ENCODE measurements at regions not wholly inside any gene's neighbourhood (a gene's known extent, or its start where the extent isn't known, plus 50 kb on each side); places are given as distances from the start of the nearest gene placed in this dataset.

DNA sequence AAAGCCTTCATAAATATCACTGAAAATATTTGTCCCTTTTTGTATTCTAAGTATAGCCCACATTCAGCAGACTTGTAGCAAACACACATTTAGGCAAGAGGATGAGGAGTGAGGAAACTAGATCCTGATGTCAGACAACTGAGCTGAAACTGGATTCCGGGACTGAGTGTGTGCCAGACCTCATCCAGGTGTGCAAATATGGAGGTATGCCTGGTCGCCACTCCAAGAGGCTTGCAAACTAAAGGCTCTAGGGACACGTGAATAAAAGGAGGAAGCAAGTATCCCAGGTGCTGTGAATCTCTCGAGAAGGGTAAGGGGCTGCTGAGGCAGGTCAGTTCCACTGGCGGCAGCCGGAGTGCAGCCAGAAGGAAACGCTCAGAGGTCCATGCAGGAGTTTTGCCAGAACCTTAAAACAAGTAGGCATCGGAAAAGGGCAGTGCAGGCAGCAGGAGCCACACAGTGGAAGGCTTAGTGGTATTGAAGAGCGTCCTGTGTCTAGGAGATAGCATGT lies 77.4 kb upstream of the ALDH1B1 start:
- DNase-seq (ENCODE audit: low read depth in 4 of 4, low spot score in 3 of 4): no peak

- DNase-seq (ENCODE audit: low read depth in 4 of 4, low spot score in 3 of 4): no peak
Observed at GRCh38 chr9:38313421-38313820, 79.1 kb upstream of the ALDH1B1 start.

DNA sequence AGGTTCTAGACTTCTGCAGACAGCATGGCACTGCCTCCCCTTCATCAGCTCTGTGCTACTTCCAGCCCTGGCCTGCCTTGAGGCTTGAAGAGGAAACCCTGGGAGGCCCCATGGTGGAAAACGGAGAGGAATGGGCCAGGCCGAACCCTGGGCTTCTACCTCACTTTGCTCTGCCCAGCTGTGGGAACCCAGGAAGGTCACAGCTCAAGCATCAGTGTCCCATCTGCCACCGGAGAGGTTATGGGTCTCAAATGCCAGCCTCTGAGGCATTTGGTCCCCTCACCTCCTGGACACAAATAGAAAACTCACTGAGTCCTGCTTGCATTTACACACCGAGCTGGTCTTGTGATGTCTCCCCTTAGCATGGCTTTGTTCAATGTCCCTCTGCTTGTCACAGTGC lies 80.1 kb upstream of the ALDH1B1 start:
- no peak for DNase-seq (ENCODE audit: low read depth in 4 of 4, low spot score in 3 of 4)

- no peak for DNase-seq (ENCODE audit: low read depth in 4 of 4, low spot score in 3 of 4)
Observed at GRCh38 chr9:38311382-38312270, 80.9 kb upstream of the ALDH1B1 start.

DNA sequence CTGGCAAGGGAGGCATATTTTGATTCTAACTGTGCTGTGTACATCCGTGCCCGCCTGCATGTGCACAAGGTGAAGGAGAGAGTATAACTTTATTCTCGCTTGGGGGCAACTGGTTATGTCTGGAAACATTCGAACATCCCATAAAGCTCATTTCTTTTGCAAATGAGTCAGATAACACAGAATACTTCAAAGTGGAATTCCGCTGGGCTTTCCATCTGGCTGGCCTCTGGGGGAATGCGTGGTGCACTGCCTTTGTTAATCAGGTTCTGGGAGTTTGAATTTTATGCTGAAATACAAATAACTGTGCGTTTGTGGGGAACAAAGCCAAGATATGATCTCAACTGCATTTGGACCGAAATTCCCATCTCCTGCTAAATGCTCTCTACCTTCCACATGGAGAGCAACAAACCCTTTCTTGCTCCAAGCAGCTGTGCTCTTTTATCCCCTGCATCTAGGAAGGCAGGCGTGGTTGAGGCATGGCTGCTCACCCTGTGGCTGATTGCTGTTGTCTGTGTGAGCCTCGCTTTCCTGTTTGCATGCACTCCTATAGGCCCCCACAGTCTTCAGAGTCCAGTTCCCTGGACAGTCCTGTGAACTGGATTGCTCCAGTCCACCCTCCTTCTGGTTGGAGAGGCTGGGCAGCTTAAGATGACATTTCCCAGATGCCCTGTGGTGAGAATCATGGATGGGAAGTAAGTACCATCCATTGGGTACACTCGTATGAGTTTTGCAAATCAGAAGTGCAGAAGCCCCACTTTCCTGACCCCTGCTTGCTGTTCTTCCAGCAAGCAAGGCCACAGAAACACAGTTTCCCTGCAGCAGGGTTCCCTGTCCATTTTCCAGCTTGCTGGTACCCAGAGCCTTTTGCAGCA lies 82.9 kb upstream of the ALDH1B1 start:
- no peak for DNase-seq (ENCODE audit: low read depth in 4 of 4, low spot score in 3 of 4)

DNA sequence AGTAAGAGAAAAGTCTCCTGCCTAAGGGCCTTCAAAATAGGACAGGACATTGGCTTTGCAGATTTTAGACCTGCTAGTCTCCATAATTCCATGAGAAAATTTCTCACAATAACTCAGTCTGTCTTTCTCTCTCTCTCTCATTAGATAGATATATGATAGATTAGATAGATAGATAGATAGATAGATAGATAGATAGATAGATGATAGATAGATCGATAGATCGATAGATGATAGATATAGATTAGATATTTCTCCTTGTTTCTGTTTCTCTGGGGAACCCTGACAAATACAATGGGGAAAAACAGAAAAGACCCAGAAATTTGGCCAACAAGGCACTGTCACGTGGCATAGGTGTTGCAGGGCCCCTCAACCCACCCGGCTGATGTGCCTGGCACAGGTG lies 84.4 kb upstream of the ALDH1B1 start:
- no peak for DNase-seq (ENCODE audit: low read depth in 4 of 4, low spot score in 3 of 4)

GRCh38 chr9:38306899-38307298 lies 85.6 kb upstream of the ALDH1B1 start:
- DNase-seq (ENCODE audit: low read depth in 4 of 4, low spot score in 3 of 4): no peak

DNA sequence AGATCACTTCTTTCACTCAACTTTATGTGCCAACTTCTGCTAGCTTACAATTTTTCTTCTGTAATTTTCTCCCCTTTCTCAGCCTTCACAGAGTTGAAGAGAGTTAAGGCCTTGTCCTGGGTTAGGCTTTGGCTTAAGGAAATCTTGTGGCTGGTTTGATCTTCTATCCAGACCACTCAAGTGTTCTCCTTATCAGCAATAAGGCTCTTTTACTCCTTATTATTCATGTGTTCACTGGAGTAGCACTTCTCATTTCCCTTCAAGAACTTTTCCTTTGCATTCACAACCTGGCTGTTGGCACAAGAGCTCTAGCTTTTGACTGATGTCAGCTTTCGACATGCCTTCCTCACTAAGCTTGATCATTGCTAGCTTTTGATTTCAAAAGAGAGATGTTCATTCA lies 86.9 kb upstream of the ALDH1B1 start:
- no peak for DNase-seq (ENCODE audit: low read depth in 4 of 4, low spot score in 3 of 4)

GRCh38 chr9:38301376-38302106 lies 91.0 kb upstream of the ALDH1B1 start:
- DNase-seq (ENCODE audit: low read depth in 4 of 4, low spot score in 3 of 4): no peak

DNA sequence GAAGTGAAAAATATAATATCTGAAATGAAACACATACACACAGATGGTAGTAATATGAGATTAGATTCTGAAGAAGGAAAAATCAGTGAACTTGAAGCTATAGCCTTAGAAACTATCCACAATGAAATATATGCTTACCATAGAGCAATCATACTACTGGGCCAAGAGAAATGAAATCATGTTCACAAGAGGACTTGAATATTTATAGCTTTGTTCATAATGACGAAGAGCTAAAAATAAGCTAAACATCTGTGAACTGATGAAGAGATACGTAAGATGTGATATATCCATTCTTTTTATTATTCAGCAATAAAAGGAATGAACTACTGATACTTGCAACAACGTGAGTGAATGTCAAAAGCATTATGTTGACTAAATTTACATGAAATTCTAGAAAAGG lies 92.6 kb upstream of the ALDH1B1 start:
- no peak for DNase-seq (ENCODE audit: low read depth in 4 of 4, low spot score in 3 of 4)

- no peak for DNase-seq (ENCODE audit: low read depth in 4 of 4, low spot score in 3 of 4)
Observed at GRCh38 chr9:38298904-38299303, 93.6 kb upstream of the ALDH1B1 start.

- no peak for DNase-seq (ENCODE audit: low read depth in 4 of 4, low spot score in 3 of 4)
Observed at GRCh38 chr9:38298503-38298902, 94.0 kb upstream of the ALDH1B1 start.

DNA sequence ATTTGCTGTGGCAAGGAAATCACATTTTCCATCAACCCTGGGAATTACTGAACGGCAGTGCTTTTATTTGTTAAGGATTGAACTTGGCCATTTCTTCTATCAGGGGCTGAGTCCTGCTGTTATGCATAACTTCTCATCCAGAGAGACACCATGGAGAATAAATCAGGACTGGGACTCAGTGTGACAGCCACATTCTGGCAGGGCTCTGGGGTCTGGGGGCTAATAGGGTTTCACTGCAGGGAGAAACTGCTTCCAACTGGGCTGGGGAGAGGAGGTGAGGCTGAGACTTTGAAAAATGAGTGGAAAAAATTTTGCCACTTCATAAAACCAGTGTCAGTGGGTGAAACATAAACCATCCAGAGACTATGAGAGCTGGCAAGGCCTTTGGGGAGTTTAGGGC lies 95.7 kb upstream of the ALDH1B1 start:
- no peak for DNase-seq (ENCODE audit: low read depth in 4 of 4, low spot score in 3 of 4)

GRCh38 chr9:38295764-38296163 lies 96.7 kb upstream of the ALDH1B1 start:
- no peak for DNase-seq (ENCODE audit: low read depth in 4 of 4, low spot score in 3 of 4)

- DNase-seq (ENCODE audit: low read depth in 4 of 4, low spot score in 3 of 4): no peak
Observed at GRCh38 chr9:38294220-38294960, 98.1 kb upstream of the ALDH1B1 start.

DNA sequence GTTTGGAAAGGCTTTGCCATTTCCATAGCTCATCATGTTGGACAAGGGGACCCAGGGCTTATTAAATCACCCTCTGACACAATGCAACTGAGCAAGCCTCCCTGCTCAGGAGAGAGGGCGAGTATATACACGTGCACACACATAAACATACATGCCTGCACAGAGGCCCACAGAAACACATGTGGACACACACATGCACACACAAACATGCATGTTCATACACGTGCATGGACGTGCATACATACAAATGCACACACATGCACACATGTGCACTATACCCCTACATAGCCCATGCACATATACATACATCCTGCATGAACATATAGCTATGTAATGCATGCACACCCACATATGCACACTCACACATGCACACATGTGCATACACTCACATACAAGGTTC lies 99.5 kb upstream of the ALDH1B1 start:
- no peak for DNase-seq (ENCODE audit: low read depth in 4 of 4, low spot score in 3 of 4)

DNA sequence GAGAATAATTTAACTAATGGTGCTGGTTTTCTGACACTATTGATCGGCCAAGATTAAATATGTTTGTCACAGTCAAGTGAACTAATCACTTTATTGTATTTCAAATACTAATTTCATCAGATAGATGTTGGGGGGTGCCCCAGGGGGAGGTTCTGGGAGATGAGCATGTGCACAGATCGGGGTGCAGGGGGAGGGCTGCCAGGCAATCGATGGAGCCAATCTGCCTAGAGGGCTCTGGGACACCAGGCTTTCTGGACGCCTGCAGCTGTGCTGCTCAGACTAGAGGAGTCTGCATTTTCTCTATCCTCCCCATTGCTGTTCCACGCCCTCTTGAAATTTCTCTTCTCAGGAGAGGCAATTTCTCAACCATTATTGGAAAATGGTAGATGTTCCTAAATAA lies 100.0 kb upstream of the ALDH1B1 start:
- DNase-seq (ENCODE audit: low read depth in 4 of 4, low spot score in 3 of 4): no peak

DNA sequence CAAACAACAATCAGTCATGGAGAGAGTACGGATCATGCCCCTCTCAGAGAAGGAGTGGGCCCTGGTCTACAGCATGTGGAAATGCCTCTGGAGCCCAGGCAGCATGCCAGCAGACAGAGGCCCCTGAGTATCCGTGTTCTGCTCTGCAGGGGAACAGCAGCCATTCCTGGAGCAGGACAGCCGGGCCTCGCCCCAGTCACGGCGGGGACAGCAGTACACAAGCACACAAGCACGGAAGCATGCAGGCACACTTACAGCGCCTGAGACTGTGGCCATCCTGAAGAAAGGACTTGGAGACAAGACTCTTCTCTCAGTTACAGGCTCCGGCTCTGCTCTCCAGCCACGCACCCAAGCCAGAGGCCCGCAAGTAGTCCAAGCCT lies 102.6 kb upstream of the ALDH1B1 start:
- no peak for DNase-seq (ENCODE audit: low read depth in 4 of 4, low spot score in 3 of 4)

- no peak for DNase-seq (ENCODE audit: low read depth in 4 of 4, low spot score in 3 of 4)
Observed at GRCh38 chr9:38289236-38289865, 103.2 kb upstream of the ALDH1B1 start.

DNA sequence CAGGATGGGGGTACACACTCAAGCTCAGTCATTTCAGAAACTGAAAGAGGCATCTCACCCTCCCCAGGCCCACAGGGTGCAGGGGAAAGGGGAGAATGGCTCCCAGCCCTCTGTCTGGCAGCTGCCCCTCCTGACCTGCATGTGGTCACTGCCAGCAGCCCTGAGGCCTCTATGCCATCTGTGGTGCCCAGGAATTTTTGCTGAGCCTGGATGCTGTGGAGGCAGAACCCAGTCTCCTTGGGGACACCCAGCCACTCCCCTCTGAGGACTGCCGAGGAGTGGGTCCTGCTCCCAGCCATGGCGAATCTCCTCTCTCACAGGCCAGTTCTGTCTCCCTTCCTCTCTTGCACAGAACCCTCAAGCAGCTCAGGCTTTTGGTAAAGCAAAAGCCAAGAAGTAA lies 104.0 kb upstream of the ALDH1B1 start:
- no peak for DNase-seq (ENCODE audit: low read depth in 4 of 4, low spot score in 3 of 4)

Data from right renal pelvis (tissue), 4 donors.